ENCODE measurements at regions not wholly inside any gene's neighbourhood (a gene's known extent, or its start where the extent isn't known, plus 50 kb on each side); places are given as distances from the start of the nearest gene placed in this dataset.

GRCh38 chr12:27864521-27864920 lies 84.5 kb upstream of the MANSC4 start:
- TF ChIP-seq CTCF (IDR thresholded peaks at IDR 0.05) (no peak), SIN3A (IDR thresholded peaks at IDR 0.05; ENCODE audit: borderline replicate concordance, insufficient read depth, low read depth, low read length) (no peak), REST (IDR thresholded peaks at IDR 0.05; ENCODE audit: insufficient read depth in 1 of 2, low read depth in 2 of 2, low read length in 1 of 2) (no peak)
